DND-41 (cell line): ENCODE measurements at regions not wholly inside any gene's neighbourhood (a gene's known extent, or its start where the extent isn't known, plus 50 kb on each side); places are given as distances from the start of the nearest gene placed in this dataset.

Source experiments
- CTCF ChIP-seq: IDR thresholded peaks from 2 replicates; pipeline ENCODE4 v1.5.1; 2012; ENCODE audit warnings: borderline replicate concordance, low read length, moderate library complexity, mild to moderate bottlenecking; ENCODE audit not compliant: poor library complexity, severe bottlenecking; ENCODE audit errors: extremely low read depth
- EZH2 ChIP-seq: IDR thresholded peaks from 3 replicates; pipeline ENCODE4 v1.6.1; 2012; ENCODE audit warnings: borderline replicate concordance, low read depth, mild to moderate bottlenecking, moderate library complexity, low read length, inconsistent platforms; ENCODE audit not compliant: severe bottlenecking

- TF ChIP-seq CTCF = no peak
- TF ChIP-seq EZH2 = no peak
Observed at GRCh38 chr21:16965424-16965823, 547.4 kb upstream of the CXADR start.
